HG03521 (cell line): ENCODE measurements at regions not wholly inside any gene's neighbourhood (a gene's known extent, or its start where the extent isn't known, plus 50 kb on each side); places are given as distances from the start of the nearest gene placed in this dataset.

Experiments used
- ATAC-seq: cut with Tn5 transposase; IDR thresholded peaks from one replicate; pipeline ENCODE4 v1.9.1; 2021; ENCODE audit warnings: mild to moderate bottlenecking, moderate library complexity; ENCODE audit not compliant: unreplicated experiment

DNA sequence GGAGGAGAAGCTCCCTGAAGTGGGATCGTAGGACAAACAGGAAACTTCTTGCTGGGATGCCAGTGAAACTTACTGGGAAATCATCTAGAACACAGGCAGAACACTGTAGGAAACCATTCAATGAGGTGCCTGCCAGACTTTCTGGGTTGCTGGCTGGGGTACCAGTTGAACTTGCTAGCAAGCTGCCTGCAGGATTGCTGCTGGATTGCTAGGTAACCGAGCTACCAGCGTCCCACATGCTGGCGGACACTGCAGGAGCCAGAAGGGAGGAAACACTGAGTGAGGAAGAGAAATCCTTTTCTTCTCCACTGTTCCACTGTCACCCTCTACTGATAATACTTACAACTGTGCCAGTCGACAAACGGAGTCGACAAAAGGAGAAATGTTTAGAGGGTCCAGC is 91.3 kb upstream of the SLC35B3 start:
- no peak for ATAC-seq

DNA sequence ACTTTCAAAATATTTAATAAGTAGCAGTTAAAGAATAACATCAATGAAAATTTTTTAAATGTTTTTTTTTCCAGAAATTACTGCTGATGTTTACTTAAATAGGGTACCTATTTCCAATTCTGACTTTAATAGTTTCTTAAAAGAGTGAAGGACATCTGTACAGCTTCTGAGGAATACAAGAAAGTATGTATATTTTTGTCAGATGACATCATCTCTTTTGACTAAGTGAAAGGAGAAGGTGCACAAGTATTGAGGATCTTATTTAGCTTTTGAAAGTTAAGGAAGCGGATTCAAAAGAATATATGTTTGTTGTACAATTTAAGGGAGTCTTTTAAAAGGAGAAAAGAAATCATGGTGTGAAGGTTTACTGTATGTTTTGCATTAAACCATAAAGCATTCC is 90.0 kb upstream of the SLC35B3 start:
- no peak for ATAC-seq

DNA sequence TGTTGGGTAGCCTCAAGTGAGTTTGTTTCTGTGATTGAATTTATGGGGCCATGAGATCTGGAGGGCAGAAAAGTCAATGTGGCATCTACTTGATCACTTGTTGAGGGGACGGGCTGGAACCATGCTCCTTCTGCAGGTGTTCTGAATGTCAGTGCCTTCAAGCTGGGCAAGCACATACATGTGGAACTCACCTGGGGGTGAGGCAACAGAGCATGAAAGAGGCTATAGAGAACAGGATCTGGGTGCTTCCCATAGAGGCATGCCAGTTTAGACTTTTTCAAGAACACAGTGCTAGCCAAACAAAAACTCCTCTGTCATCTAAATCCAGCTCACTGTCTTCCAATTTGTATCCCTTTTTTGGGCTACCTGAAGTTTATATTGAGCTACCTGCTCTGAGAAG is 77.8 kb upstream of the SLC35B3 start:
- no peak for ATAC-seq

DNA sequence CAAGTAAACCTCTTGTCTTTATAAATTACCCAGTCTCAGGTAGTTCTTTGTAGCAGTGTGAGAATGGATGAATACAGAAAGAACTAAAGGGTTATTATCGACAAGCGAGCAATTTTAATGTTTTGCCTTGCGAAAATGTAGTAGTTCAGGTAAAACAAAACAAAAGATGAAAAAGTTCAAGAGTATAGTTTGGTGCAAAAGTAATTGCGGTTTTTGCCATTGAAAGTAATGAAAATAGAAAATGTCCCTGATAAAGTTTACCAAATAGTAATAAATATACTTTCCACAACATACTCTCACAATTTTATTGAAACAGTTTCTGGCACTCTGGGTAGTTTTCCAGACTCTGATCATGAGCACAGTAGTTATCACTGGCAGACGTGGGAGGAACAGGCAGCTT is 71.9 kb upstream of the SLC35B3 start:
- no peak for ATAC-seq

DNA sequence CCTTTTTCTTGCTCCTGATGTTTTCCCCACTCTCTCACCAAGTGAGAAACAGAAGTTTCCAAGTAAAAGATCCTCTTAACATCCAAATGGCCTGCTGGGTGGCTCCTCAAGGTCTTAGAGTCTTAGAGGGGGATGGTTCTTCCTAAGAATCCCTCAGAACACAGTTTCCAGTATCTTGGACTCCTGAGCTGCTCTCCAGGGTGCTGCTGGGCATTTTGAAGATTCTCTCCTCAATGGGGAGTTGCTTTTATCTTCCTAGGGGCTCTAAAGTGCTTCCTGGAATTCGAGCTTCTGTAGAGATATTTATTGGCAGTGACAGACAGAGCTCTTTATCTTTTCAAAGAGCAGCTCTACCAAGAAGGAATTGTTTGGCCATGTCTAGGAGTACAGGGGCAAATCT is 70.8 kb upstream of the SLC35B3 start:
- ATAC-seq, result no peak

DNA sequence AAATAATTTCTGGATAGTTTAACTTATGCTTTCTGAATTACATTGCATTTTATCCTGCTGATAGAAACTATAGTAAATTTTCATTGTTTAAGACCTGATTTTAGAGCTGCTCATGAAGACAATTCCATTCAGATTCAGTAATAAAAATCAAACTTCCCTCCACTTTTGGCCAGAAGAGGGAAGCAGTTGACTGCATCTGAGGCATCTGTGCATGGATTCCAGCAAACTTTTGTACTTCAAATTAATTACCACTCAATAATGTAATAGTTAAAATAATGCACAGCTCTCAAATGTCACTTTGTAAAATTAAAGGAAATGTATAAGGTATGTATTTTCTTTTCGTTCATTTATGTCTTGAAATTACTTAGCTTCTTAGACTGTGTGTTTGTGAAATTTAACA is 64.2 kb upstream of the SLC35B3 start:
- ATAC-seq, result no peak

DNA sequence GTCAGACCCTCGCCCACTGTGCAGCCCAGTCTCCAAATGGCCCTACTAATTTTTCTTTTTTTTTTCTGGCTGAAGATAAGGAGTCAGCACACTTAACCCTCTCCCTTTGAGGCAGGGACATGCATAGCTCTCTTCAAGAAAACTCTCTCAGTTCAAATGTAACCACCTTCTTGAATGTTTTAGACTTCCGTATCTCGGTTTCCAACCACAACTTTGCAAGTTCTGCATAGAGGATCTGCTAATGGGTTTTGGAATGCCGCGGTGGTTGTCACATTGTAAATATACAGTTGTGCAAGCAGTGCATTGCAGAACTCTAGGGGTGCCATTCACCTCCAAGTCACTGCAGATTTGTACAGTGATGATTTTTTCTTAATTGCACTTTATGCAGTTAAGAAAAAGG is 59.4 kb upstream of the SLC35B3 start:
- ATAC-seq, result no peak

DNA sequence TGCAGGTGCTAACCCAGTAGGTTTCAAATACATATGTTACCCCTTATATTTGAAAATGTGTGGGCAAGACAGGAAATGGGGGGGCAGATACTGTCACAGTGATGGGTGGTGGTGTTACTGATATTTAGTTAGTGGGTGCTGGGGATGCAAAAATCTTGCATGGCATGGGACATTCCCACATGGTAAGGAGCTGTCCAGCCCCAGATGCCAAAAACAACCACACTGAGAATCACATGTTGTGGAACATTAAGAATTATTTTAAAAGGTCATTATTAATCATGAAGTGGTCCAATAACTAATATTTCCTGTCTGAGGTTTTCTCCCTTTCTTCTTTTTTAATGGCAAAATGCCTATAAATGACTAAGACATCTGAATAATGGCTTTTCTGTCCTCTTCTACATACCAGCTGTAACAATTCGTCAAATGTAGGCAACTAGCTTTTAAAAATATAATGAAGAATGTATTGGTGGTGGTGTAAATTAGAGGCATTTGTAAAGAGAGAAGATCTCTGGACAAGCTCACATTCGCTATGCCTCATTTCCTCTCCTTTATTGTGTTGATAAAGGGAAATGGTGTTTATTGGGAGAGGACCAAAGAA is 57.3 kb upstream of the SLC35B3 start:
- ATAC-seq, result no peak
